ENCODE measurements at regions not wholly inside any gene's neighbourhood (a gene's known extent, or its start where the extent isn't known, plus 50 kb on each side); places are given as distances from the start of the nearest gene placed in this dataset.
"Not testable (repeated sequence)": the region's sequence is repeated elsewhere in the genome, so short reads cannot be mapped to it uniquely, and the experiment has no call there.

DNA sequence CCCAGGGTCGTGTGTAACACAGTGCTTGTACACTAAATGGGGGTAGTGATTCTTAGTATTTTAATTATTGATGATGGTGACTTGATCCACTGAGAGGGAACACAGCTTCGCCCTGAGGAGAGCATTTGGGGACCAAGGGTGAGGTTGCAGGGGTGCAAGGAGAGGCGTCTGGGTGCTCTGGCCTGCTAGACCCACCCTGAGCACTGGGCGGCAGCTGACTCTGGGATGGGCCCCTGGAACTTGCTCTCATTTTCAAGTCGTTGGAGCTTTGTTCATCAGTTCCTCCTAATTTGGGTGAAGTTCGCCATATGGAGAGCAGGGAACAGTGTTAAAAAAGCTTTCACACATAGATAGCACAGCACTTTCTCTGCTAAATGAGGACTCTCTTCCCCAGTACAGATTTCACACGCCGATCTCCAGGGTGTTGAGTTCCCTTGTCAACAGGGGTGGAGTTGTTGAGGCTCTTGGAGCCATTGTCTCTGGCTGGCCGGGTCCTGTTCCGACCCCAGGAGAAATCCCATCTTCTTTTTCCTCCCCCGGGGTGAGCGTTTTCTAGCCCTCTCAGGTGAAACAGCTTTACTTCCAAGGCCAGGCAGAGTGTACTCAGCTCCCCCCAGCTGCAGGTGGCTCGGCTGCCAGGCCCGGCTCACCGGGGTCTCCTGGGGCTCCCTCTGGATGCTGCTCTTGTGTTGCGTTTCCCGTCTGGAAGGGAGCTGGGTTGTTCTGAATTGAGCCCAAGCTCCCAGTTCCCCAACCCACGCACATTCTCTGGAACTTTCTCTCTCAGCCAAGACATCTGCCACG is 367.4 kb downstream of the RPS6KC1 start:
- no peak for DNase-seq

- no peak for DNase-seq
These were observed 368.5 kb downstream of the RPS6KC1 start for GRCh38 chr1:213419401-213420030.

- not testable (repeated sequence) for DNase-seq
These were observed 370.1 kb downstream of the RPS6KC1 start for GRCh38 chr1:213421178-213421577.

DNA sequence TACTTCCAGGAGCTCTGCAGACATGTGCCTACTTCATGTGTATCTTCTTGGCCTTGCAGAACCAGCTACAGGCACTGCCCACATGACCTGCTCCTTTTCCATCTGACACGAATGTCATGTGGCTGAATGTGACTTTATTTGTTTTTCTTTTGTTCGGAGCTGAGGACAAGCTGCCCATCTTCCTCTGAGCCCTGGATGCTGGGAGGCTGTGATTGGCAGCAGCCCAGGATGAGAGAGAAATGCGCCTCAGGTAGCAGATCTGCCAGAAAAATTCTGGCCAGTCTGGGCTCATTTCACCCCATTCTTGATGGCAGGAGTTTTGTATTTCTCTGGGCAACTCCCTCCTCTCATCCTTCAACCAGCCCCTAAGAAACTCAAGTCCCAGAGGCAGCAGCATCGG is 372.0 kb downstream of the RPS6KC1 start:
- no peak for DNase-seq

- no peak for DNase-seq
These were observed 372.6 kb downstream of the RPS6KC1 start for GRCh38 chr1:213423605-213424004.

- no peak for DNase-seq
These were observed 374.5 kb downstream of the RPS6KC1 start for GRCh38 chr1:213425376-213426030.

DNA sequence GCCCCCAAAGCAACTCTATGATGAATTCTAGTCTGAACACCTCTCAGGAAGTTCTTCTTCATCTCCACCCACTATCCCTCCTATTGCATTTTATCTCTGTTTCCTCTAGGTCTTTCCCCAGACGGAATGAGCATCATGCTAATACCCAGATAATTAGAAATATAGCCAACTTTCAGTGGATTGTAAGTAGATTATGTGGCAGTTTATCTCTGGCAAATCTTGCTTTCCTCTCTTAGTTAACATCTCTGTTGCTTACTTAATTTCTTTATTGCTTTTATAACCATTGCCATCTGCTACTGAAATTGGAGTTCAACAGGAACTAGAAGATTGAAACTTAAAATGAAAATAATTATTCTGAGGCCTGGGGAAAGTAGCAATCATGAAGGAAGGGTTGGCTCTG is 378.6 kb downstream of the RPS6KC1 start:
- no peak for DNase-seq

- no peak for DNase-seq
These were observed 384.7 kb downstream of the RPS6KC1 start for GRCh38 chr1:213435715-213436114.

- DNase-seq, result no peak
These were observed 387.3 kb downstream of the RPS6KC1 start for GRCh38 chr1:213438339-213438738.

DNA sequence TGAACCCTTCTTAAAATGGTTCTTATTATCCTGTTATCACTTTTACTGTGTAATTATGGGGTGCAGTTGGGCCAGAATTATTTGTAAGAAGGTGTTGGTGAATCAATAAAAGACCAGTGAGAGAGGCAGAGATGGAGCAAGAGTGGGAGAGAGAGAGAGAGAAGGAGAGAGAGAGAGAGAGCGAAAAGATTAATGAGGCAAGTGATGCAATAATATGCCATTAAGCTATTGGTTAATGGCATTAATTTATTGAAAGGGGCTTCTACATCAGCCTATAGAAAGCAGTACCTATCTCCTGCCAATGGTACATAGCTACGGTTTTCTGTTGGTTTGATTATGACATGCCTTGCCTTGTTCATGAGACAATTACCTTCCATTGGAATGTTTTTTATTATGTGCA is 388.7 kb downstream of the RPS6KC1 start:
- DNase-seq, result no peak

DNA sequence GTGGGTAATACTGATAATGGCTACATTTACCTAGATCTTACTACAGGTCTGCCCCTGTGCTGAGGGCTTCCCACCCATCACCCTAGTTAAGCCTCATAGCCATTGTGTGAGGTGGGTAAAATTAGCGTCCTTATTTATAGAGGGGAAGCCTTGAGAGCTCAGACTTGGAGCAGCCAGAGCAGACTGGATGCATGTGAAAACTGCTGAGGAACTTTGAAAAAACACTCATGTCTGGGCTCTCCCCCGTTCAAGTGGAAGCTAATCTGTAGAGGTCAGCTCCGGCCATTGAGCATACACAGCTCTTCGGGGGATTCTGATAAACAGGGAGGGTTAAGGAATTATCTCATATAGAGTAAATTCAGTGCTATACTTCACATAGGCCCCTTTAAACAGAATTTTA is 389.7 kb downstream of the RPS6KC1 start:
- DNase-seq, result no peak

- DNase-seq, result no peak
These were observed 392.4 kb downstream of the RPS6KC1 start for GRCh38 chr1:213443415-213443814.

DNA sequence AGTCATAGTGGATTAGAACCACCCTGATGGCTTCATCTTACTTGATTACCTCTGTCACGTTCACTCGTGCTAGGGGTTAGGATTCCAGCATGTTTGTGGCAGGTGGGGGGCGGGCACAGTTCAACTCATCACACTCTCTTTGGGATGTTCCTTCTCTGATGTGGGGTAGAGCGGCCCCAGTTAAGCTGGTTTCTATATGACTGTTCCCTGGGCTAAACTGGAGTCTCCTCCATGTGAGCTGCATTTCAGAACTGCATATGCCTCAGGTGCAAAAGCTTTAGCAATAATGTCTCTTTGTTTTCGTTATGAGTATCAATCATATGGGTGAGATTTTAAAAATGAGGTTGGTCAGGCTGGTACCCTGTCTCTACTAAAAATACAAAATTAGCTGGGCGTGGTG is 393.2 kb downstream of the RPS6KC1 start:
- DNase-seq, result no peak

DNA sequence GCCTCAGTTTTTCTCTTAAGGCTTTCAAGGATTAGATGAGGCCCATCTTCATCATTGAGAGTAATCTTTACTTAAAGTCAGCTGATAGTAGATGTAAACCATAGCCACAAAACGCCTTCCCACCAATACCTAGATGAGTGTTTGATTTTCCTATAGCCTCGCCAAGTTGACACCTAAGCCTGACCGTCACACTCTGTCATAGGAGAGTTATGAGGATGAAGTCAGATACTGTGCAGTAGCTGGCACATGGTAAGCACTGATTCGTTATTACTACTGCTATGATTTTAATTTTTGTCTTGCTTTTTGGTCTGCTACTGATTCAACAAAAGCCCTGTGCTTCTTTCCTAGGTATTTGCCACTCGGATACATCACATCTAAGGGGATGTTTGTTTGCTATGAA is 395.5 kb downstream of the RPS6KC1 start:
- DNase-seq, result no peak

- DNase-seq, result no peak
These were observed 397.3 kb downstream of the RPS6KC1 start for GRCh38 chr1:213448360-213448759.

GRCh38 chr1:213448776-213449175 is 397.7 kb downstream of the RPS6KC1 start:
- DNase-seq, result no peak

DNA sequence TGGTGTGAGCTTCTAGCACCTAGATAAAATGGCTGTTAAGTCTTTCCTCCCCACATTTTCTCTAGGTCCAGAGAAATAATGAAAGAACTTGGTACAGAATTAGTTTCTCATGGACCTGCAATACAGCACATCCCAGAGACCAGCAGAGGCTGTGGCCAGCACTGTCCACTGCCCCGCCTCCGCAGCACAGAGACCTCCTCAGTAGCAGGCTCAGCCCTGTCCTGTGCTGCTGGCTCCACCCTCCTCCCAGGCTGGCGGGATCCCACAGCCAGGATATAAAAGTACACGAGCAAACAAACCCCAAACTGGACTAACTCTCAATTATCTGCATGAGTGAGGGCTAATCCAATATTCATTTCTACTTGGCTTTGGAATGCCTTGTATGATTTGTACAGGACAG is 401.5 kb downstream of the RPS6KC1 start:
- no peak for DNase-seq

DNA sequence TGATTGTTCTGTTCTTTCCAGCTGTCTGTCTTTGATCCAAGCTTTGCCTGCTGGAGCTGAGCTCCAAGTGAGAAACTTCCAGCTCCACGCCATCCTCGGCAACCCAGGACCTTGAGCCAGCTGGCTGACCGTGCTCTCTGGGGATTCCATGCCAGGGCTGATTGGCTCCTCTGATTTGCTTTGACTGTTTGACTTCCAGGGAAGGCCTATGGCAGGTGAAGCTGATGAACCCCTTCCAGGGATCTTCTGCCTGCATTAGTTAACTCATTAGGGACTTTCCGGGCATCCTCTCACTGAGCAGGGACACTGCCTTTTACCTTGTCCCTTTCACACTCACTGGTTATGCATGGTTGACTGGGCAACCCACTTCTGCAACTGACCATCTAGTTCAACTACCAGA is 406.1 kb downstream of the RPS6KC1 start:
- no peak for DNase-seq

GRCh38 chr1:213457733-213458132 is 406.7 kb downstream of the RPS6KC1 start:
- no peak for DNase-seq

GRCh38 chr1:213462374-213462773 is 411.3 kb downstream of the RPS6KC1 start:
- not testable (repeated sequence) for DNase-seq

DNA sequence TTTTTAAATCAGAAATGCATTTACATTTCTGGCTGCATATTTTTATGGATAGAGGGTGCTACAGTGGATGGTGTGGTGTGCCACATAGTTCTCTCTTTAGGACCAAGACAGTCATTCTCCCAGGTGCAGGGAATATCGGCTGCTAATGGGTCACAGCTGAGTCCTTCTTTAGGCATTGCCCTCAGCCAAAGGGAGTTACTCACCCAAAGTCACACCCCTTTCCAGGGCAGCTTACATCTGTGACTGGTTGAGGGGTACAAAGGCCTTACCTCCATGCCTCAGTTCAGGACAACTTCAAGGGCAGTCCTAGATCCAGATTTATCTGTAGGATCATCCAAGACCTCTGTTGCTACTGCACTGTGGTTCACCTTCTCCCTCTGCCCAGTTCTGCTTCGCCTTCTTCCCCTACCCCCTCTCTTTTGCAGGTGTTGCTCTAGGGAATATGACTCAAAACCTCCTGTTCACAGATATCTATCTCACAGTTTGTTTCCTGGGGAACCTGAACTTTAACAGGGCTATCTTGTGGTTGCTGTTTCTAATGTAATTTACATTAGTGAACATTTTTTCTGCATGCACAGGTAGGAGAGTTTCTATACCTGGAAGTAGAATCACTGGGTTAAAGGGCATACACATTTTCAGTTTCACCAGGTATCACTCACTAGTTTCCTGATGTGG is 413.9 kb downstream of the RPS6KC1 start:
- DNase-seq, result no peak

- no peak for DNase-seq
These were observed 415.5 kb downstream of the RPS6KC1 start for GRCh38 chr1:213466541-213466940.

DNA sequence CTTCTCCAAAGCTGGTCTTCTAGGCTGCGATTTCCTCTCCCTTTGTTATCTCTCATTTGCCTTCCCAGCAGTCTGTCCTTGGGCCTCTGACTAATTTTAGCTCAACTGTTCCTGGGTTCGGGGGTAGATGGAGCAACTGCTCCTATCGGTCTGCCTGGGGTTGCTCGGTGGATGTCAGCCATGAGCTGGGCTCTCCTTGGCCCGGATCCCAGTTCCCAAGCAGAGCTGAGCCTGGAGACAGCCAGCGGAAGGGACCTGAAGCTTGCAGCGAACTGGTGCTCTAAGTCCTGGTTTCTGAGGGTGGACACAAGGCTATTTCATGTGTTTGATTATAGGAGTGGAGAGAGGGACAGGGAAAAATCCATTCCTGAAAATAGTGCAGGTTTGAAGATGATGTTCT is 423.0 kb downstream of the RPS6KC1 start:
- no peak for DNase-seq

- no peak for DNase-seq
These were observed 430.4 kb downstream of the RPS6KC1 start for GRCh38 chr1:213481395-213481794.

All from hematopoietic multipotent progenitor cell treated with erythropoietin and hydrocortisone succinate and interleukin-3 and kit ligand, for 4 days (in vitro differentiated cells).